ENCODE measurements at regions not wholly inside any gene's neighbourhood (a gene's known extent, or its start where the extent isn't known, plus 50 kb on each side); places are given as distances from the start of the nearest gene placed in this dataset.

- FAIRE-seq (no peak), DNase-seq (ENCODE audit: low spot score) (no peak), ATAC-seq (no peak)
- ChIA-PET POLR2A (no interaction called here), CTCF (ENCODE audit: low intra/inter-chr PET ratio, low total read pairs) (no interaction called here)
- Histone ChIP-seq H3K36me3 (replicated peaks in 1 of 2; ENCODE audit: control insufficient read depth in 1 of 2, insufficient read depth in 2 of 2, low read length in 2 of 2) (no peaks in the 10 kb centered on the region), H3K4me2 (ENCODE audit: low read depth, low read length) (no peak overlapping the region), H2AFZ (ENCODE audit: low read length) (no peak overlapping the region), H4K20me1 (ENCODE audit: insufficient read depth, low read length) (no peaks in the 10 kb centered on the region), H3K79me2 (ENCODE audit: insufficient read depth, low read length) (no peaks in the 10 kb centered on the region), H3K27me3 (ENCODE audit: control insufficient read depth in 1 of 2, insufficient read depth in 2 of 2, low read length in 2 of 2) (no peaks in the 10 kb centered on the region), H3K27ac (ENCODE audit: extremely low read length, insufficient read depth, low read length) (no peak overlapping the region), H3K9ac (ENCODE audit: insufficient read depth, low read depth, low read length) (no peak overlapping the region), H3K4me3 (replicated peaks in 1 of 3; ENCODE audit: insufficient read depth in 1 of 3, low read depth in 2 of 3, low read length in 3 of 3) (no peak overlapping the region), H3K9me3 (ENCODE audit: low read length) (no peaks in the 10 kb centered on the region), H3K4me1 (ENCODE audit: insufficient read depth, low read length) (no peaks in the 10 kb centered on the region)
- in situ Hi-C loops (cut with HindIII; ENCODE audit: extremely low pct_ligation_motif_present, low pct_unique_long_range_greater_than_20kb) (no loop called here), intact Hi-C loops (cut with micrococcal nuclease; ENCODE audit: unreplicated experiment) (no loop called here)
- 10% methylated on average over 5 of the region's 5 CpGs for WGBS (ENCODE audit: low lambda C conversion rate)
- no TSS peak for BruUV-seq (replicated peaks)
- TF ChIP-seq ZNF720 (CRISPR knock-in tag; IDR thresholded peaks at IDR 0.05) (no peak), ZNF263 (CRISPR knock-in tag; IDR thresholded peaks at IDR 0.05) (no peak), ZNF678 (CRISPR knock-in tag; IDR thresholded peaks at IDR 0.05) (no peak)
These were observed 209.4 kb downstream of the VEGFC start for GRCh38 chr4:176583278-176583677.

GRCh38 chr4:176584031-176584606, 208.6 kb downstream of the VEGFC start:
- H3K36me3 ChIP-seq (replicated peaks in 1 of 2; ENCODE audit: control insufficient read depth in 1 of 2, insufficient read depth in 2 of 2, low read length in 2 of 2), result no peaks in the 10 kb centered on the region
- POLR2A ChIA-PET, result no interaction called here
- no peak for TF ChIP-seq TARDBP (CRISPR knock-in tag; IDR thresholded peaks at IDR 0.05)
- peak; percentile 58 for TF ChIP-seq ATF7 (IDR thresholded peaks at IDR 0.05)
- no peak for TF ChIP-seq ATF7 (CRISPR knock-in tag; IDR thresholded peaks at IDR 0.05)
- CTCF ChIA-PET (ENCODE audit: low intra/inter-chr PET ratio, low total read pairs), result no interaction called here
- FAIRE-seq (no peak), ATAC-seq (no peak), DNase-seq (ENCODE audit: low spot score) (no peak)
- no peaks in the 10 kb centered on the region for H3K9me3 ChIP-seq (ENCODE audit: low read length)
- in situ Hi-C loops (cut with HindIII; ENCODE audit: extremely low pct_ligation_motif_present, low pct_unique_long_range_greater_than_20kb) (no loop called here), intact Hi-C loops (cut with micrococcal nuclease; ENCODE audit: unreplicated experiment) (no loop called here)
- no TSS peak for BruUV-seq (replicated peaks)
- WGBS (ENCODE audit: low lambda C conversion rate), result 3% methylated on average over 7 of the region's 7 CpGs
- H3K4me1 ChIP-seq (ENCODE audit: insufficient read depth, low read length), result no peaks in the 10 kb centered on the region
- no peak overlapping the region for H3K9ac ChIP-seq (ENCODE audit: insufficient read depth, low read depth, low read length)
- H3K4me3 ChIP-seq (replicated peaks in 1 of 3; ENCODE audit: insufficient read depth in 1 of 3, low read depth in 2 of 3, low read length in 3 of 3), result no peak overlapping the region
- H3K27ac ChIP-seq (ENCODE audit: extremely low read length, insufficient read depth, low read length), result no peak overlapping the region
- no peaks in the 10 kb centered on the region for H4K20me1 ChIP-seq (ENCODE audit: insufficient read depth, low read length)
- no peak overlapping the region for H3K4me2 ChIP-seq (ENCODE audit: low read depth, low read length)
- no peak overlapping the region for H2AFZ ChIP-seq (ENCODE audit: low read length)
- no peaks in the 10 kb centered on the region for H3K79me2 ChIP-seq (ENCODE audit: insufficient read depth, low read length)
- H3K27me3 ChIP-seq (ENCODE audit: control insufficient read depth in 1 of 2, insufficient read depth in 2 of 2, low read length in 2 of 2), result no peaks in the 10 kb centered on the region
